Activated T-helper 2 cell treated with anti-CD3 and anti-CD28 coated beads, Interferon-gamma antibody, Interleukin-2, Interleukin-4, amounts not matched to agents 10 μg/mL and 5 μg/mL and 100 μg/mL, durations not matched to agents 14 hours and 24 hours and 36 hours (primary cell): ENCODE measurements at regions not wholly inside any gene's neighbourhood (a gene's known extent, or its start where the extent isn't known, plus 50 kb on each side); places are given as distances from the start of the nearest gene placed in this dataset.
"Not testable (repeated sequence)": the region's sequence is repeated elsewhere in the genome, so short reads cannot be mapped to it uniquely, and the experiment has no call there.

Source experiments
- DNase-seq: peaks from one replicate; pipeline ENCODE4 v3.0.0; 2021; ENCODE audit warnings: low spot score
- H3K27ac Mint-ChIP-seq: one replicate; pipeline ENCODE4 v1.8.0; 2021; ENCODE audit warnings: mixed read lengths
- H3K27me3 Mint-ChIP-seq: one replicate; pipeline ENCODE4 v1.8.0; 2021; ENCODE audit warnings: low read depth, mixed read lengths
- H3K36me3 Mint-ChIP-seq: one replicate; pipeline ENCODE4 v1.8.0; 2021; ENCODE audit warnings: low read depth, mixed read lengths
- H3K4me1 Mint-ChIP-seq: one replicate; pipeline ENCODE4 v1.8.0; 2021; ENCODE audit warnings: low read depth, mixed read lengths
- H3K4me3 Mint-ChIP-seq: one replicate; pipeline ENCODE4 v1.8.0; 2021; ENCODE audit warnings: low read depth, mild to moderate bottlenecking, moderate library complexity, mixed read lengths
- H3K9me3 Mint-ChIP-seq: one replicate; pipeline ENCODE4 v1.8.0; 2021; ENCODE audit warnings: mixed read lengths
- intact Hi-C: fragments of 100-400 bp; cut with micrococcal nuclease; formaldehyde crosslinking; loops from one replicate; pipeline ENCODE4 v1.15.1; 2023

GRCh38 chr12:91718326-91718725 lies 427.3 kb downstream of the BTG1 start:
- Mint-ChIP-seq H3K4me1 (peaks cover 2% of the 10 kb centered on the region), H3K27ac (no peak overlapping the region), H3K9me3 (no peaks in the 10 kb centered on the region), H3K36me3 (no peaks in the 10 kb centered on the region), H3K4me3 (no peak overlapping the region), H3K27me3 (no peaks in the 10 kb centered on the region)
- DNase-seq: no peak
- intact Hi-C loops: no loop called here

- Mint-ChIP-seq H3K27ac (no peak overlapping the region), H3K9me3 (no peaks in the 10 kb centered on the region), H3K36me3 (no peaks in the 10 kb centered on the region), H3K27me3 (no peaks in the 10 kb centered on the region), H3K4me1 (peaks cover 2% of the 10 kb centered on the region), H3K4me3 (no peak overlapping the region)
- intact Hi-C loops: no loop called here
- DNase-seq: no peak
Observed at GRCh38 chr12:91717804-91718203, 427.8 kb downstream of the BTG1 start.

- intact Hi-C loops, DNase-seq, H3K4me3 Mint-ChIP-seq, H3K4me1 Mint-ChIP-seq, H3K36me3 Mint-ChIP-seq, H3K27ac Mint-ChIP-seq, H3K9me3 Mint-ChIP-seq, H3K27me3 Mint-ChIP-seq: not testable (repeated sequence)
Observed at GRCh38 chr12:91711925-91712324, 433.7 kb downstream of the BTG1 start.

GRCh38 chr12:91706466-91706865 lies 439.2 kb downstream of the BTG1 start:
- H3K4me3 Mint-ChIP-seq: no peak overlapping the region
- DNase-seq: no peak
- H3K4me1 Mint-ChIP-seq: no peaks in the 10 kb centered on the region
- H3K27me3 Mint-ChIP-seq: no peaks in the 10 kb centered on the region
- H3K36me3 Mint-ChIP-seq: no peaks in the 10 kb centered on the region
- H3K27ac Mint-ChIP-seq: no peak overlapping the region
- H3K9me3 Mint-ChIP-seq: peaks cover 6% of the 10 kb centered on the region
- intact Hi-C loops: no loop called here

GRCh38 chr12:91704446-91704845 lies 441.2 kb downstream of the BTG1 start:
- H3K9me3 Mint-ChIP-seq: no peaks in the 10 kb centered on the region
- no peaks in the 10 kb centered on the region for H3K36me3 Mint-ChIP-seq
- no peak overlapping the region for H3K4me3 Mint-ChIP-seq
- H3K4me1 Mint-ChIP-seq: no peaks in the 10 kb centered on the region
- DNase-seq: no peak
- no peak overlapping the region for H3K27ac Mint-ChIP-seq
- peaks cover 1% of the 10 kb centered on the region for H3K27me3 Mint-ChIP-seq
- intact Hi-C loops: no loop called here

GRCh38 chr12:91703491-91704283 lies 442.0 kb downstream of the BTG1 start:
- Mint-ChIP-seq H3K4me1 (no peaks in the 10 kb centered on the region), H3K27me3 (peaks cover 1% of the 10 kb centered on the region), H3K9me3 (no peaks in the 10 kb centered on the region), H3K36me3 (no peaks in the 10 kb centered on the region), H3K27ac (no peak overlapping the region), H3K4me3 (no peak overlapping the region)
- DNase-seq: no peak
- intact Hi-C loops: no loop called here

GRCh38 chr12:91702843-91703425 lies 442.7 kb downstream of the BTG1 start:
- DNase-seq: no peak
- intact Hi-C loops: no loop called here
- no peak overlapping the region for H3K4me3 Mint-ChIP-seq
- no peaks in the 10 kb centered on the region for H3K9me3 Mint-ChIP-seq
- no peaks in the 10 kb centered on the region for H3K36me3 Mint-ChIP-seq
- peaks cover 1% of the 10 kb centered on the region for H3K27me3 Mint-ChIP-seq
- H3K4me1 Mint-ChIP-seq: no peaks in the 10 kb centered on the region
- no peak overlapping the region for H3K27ac Mint-ChIP-seq

- Mint-ChIP-seq H3K27ac (no peak overlapping the region), H3K36me3 (no peaks in the 10 kb centered on the region), H3K27me3 (peaks cover 1% of the 10 kb centered on the region), H3K4me3 (no peak overlapping the region), H3K4me1 (peaks cover 4% of the 10 kb centered on the region), H3K9me3 (peaks cover 6% of the 10 kb centered on the region)
- intact Hi-C loops: no loop called here
- no peak for DNase-seq
Observed at GRCh38 chr12:91695964-91696363, 449.7 kb downstream of the BTG1 start.

- DNase-seq, intact Hi-C loops, H3K27ac Mint-ChIP-seq, H3K9me3 Mint-ChIP-seq, H3K27me3 Mint-ChIP-seq, H3K4me1 Mint-ChIP-seq, H3K36me3 Mint-ChIP-seq, H3K4me3 Mint-ChIP-seq: not testable (repeated sequence)
Observed at GRCh38 chr12:91695406-91695805, 450.2 kb downstream of the BTG1 start.

- no peaks in the 10 kb centered on the region for H3K9me3 Mint-ChIP-seq
- H3K4me3 Mint-ChIP-seq: no peak overlapping the region
- H3K27ac Mint-ChIP-seq: no peak overlapping the region
- H3K36me3 Mint-ChIP-seq: no peaks in the 10 kb centered on the region
- no peaks in the 10 kb centered on the region for H3K27me3 Mint-ChIP-seq
- peaks cover 27% of the 10 kb centered on the region for H3K4me1 Mint-ChIP-seq
- no peak for DNase-seq
- intact Hi-C loops: no loop called here
Observed at GRCh38 chr12:91690531-91690930, 455.1 kb downstream of the BTG1 start.

GRCh38 chr12:91687052-91688017 lies 458.3 kb downstream of the BTG1 start:
- no peaks in the 10 kb centered on the region for H3K36me3 Mint-ChIP-seq
- peaks cover 24% of the 10 kb centered on the region for H3K4me1 Mint-ChIP-seq
- intact Hi-C loops: loop anchor here (1.0 to 10.0 kb wide), 6 partner anchors 91 to 915 kb away; no protein-coding TSS in a partner anchor
- peak overlapping the region; percentile 66 for H3K27ac Mint-ChIP-seq
- H3K9me3 Mint-ChIP-seq: no peaks in the 10 kb centered on the region
- no peak for DNase-seq
- H3K4me3 Mint-ChIP-seq: no peak overlapping the region
- no peaks in the 10 kb centered on the region for H3K27me3 Mint-ChIP-seq

GRCh38 chr12:91685917-91686316 lies 459.7 kb downstream of the BTG1 start:
- no peak overlapping the region for H3K4me3 Mint-ChIP-seq
- no peaks in the 10 kb centered on the region for H3K9me3 Mint-ChIP-seq
- no peak overlapping the region for H3K27ac Mint-ChIP-seq
- no peaks in the 10 kb centered on the region for H3K27me3 Mint-ChIP-seq
- intact Hi-C loops: loop anchor here (2.0 to 10.0 kb wide), 5 partner anchors 93 to 916 kb away; no protein-coding TSS in a partner anchor
- no peaks in the 10 kb centered on the region for H3K36me3 Mint-ChIP-seq
- peaks cover 24% of the 10 kb centered on the region for H3K4me1 Mint-ChIP-seq
- DNase-seq: no peak
